Caki2 (cell line): ENCODE measurements at regions not wholly inside any gene's neighbourhood (a gene's known extent, or its start where the extent isn't known, plus 50 kb on each side); places are given as distances from the start of the nearest gene placed in this dataset.

Experiments used
- DNase-seq: peaks from one replicate; pipeline ENCODE4 v3.0.0-alpha.2; 2015; ENCODE audit warnings: low read depth
- in situ Hi-C: cut with HindIII; loops from 2 replicates; pipeline ENCODE4 v1.10.0; 2016; ENCODE audit warnings: low sequenced_read_pairs, low pct_unique_long_range_greater_than_20kb, mixed read lengths

GRCh38 chr5:168042284-168043068, 249.0 kb upstream of the WWC1 start:
- in situ Hi-C loops = no loop called here
- DNase-seq = no peak

GRCh38 chr5:168046163-168046562, 245.3 kb upstream of the WWC1 start:
- in situ Hi-C loops = no loop called here
- no peak for DNase-seq

- in situ Hi-C loops = no loop called here
These were observed 244.3 kb upstream of the WWC1 start for GRCh38 chr5:168047043-168047668.

GRCh38 chr5:168047669-168048111, 243.8 kb upstream of the WWC1 start:
- peak; percentile 47 for DNase-seq
- in situ Hi-C loops = no loop called here

More at GRCh38 chr5:168047043-168047668, 244.3 kb upstream of the WWC1 start:
- DNase-seq = peak; percentile 57

- in situ Hi-C loops = no loop called here
- DNase-seq = no peak
These were observed 243.0 kb upstream of the WWC1 start for GRCh38 chr5:168048486-168048885.

GRCh38 chr5:168052686-168053085, 238.8 kb upstream of the WWC1 start:
- no peak for DNase-seq
- in situ Hi-C loops = no loop called here

GRCh38 chr5:168054091-168054490, 237.4 kb upstream of the WWC1 start:
- no peak for DNase-seq
- in situ Hi-C loops = no loop called here

GRCh38 chr5:168055141-168055683, 236.2 kb upstream of the WWC1 start:
- no peak for DNase-seq
- in situ Hi-C loops = no loop called here

GRCh38 chr5:168055961-168056360, 235.5 kb upstream of the WWC1 start:
- DNase-seq = no peak
- in situ Hi-C loops = no loop called here

- in situ Hi-C loops = no loop called here
- DNase-seq = no peak
These were observed 234.8 kb upstream of the WWC1 start for GRCh38 chr5:168056499-168057182.

GRCh38 chr5:168057905-168058304, 233.5 kb upstream of the WWC1 start:
- DNase-seq = no peak
- in situ Hi-C loops = no loop called here

GRCh38 chr5:168059131-168059530, 232.3 kb upstream of the WWC1 start:
- in situ Hi-C loops = no loop called here
- no peak for DNase-seq

- no peak for DNase-seq
- in situ Hi-C loops = no loop called here
These were observed 229.2 kb upstream of the WWC1 start for GRCh38 chr5:168062239-168062638.

- in situ Hi-C loops = no loop called here
- DNase-seq = no peak
These were observed 227.0 kb upstream of the WWC1 start for GRCh38 chr5:168064457-168064856.

- in situ Hi-C loops = no loop called here
These were observed 226.4 kb upstream of the WWC1 start for GRCh38 chr5:168064933-168065622.

GRCh38 chr5:168066536-168067208, 224.8 kb upstream of the WWC1 start:
- in situ Hi-C loops = no loop called here
- DNase-seq = no peak

More at GRCh38 chr5:168064933-168065622, 226.4 kb upstream of the WWC1 start:
- no peak for DNase-seq

GRCh38 chr5:168070761-168071160, 220.7 kb upstream of the WWC1 start:
- in situ Hi-C loops = no loop called here
- no peak for DNase-seq

- DNase-seq = no peak
- in situ Hi-C loops = no loop called here
These were observed 218.8 kb upstream of the WWC1 start for GRCh38 chr5:168072665-168073064.
